ENCODE measurements at regions not wholly inside any gene's neighbourhood (a gene's known extent, or its start where the extent isn't known, plus 50 kb on each side); places are given as distances from the start of the nearest gene placed in this dataset.

GRCh38 chr6:130575971-130576370 lies 210.2 kb downstream of the TMEM200A start:
- Histone ChIP-seq H3K27me3 (ENCODE audit: control insufficient read depth, insufficient read depth, low read length) (no peaks in the 10 kb centered on the region), H3K4me3 (ENCODE audit: low read depth, low read length) (no peak overlapping the region), H3K36me3 (ENCODE audit: control insufficient read depth, insufficient read depth, low read length) (no peaks in the 10 kb centered on the region)
- TF ChIP-seq, protein P1, sequence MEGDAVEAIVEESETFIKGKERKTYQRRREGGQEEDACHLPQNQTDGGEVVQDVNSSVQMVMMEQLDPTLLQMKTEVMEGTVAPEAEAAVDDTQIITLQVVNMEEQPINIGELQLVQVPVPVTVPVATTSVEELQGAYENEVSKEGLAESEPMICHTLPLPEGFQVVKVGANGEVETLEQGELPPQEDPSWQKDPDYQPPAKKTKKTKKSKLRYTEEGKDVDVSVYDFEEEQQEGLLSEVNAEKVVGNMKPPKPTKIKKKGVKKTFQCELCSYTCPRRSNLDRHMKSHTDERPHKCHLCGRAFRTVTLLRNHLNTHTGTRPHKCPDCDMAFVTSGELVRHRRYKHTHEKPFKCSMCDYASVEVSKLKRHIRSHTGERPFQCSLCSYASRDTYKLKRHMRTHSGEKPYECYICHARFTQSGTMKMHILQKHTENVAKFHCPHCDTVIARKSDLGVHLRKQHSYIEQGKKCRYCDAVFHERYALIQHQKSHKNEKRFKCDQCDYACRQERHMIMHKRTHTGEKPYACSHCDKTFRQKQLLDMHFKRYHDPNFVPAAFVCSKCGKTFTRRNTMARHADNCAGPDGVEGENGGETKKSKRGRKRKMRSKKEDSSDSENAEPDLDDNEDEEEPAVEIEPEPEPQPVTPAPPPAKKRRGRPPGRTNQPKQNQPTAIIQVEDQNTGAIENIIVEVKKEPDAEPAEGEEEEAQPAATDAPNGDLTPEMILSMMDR (IDR thresholded peaks at IDR 0.05; ENCODE audit: insufficient read depth, low read depth, low read length) = no peak
- CTCF ChIA-PET = interaction anchor here (0.6 kb wide), 1 partner anchor 145 kb away, joined by 3 read pairs; no protein-coding TSS in a partner anchor
- POLR2A ChIA-PET = no interaction called here
- no peak for DNase-seq (ENCODE audit: low read depth)

- POLR2A ChIA-PET = no interaction called here
- DNase-seq (ENCODE audit: low read depth) = no peak
- no peaks in the 10 kb centered on the region for H3K36me3 ChIP-seq (ENCODE audit: control insufficient read depth, insufficient read depth, low read length)
- H3K4me3 ChIP-seq (ENCODE audit: low read depth, low read length) = no peak overlapping the region
- H3K27me3 ChIP-seq (ENCODE audit: control insufficient read depth, insufficient read depth, low read length) = no peaks in the 10 kb centered on the region
- CTCF ChIA-PET = interaction anchor here (0.6 kb wide), 1 partner anchor 249 kb away, joined by 4 read pairs; no protein-coding TSS in a partner anchor
- TF ChIP-seq, protein P1 (IDR thresholded peaks at IDR 0.05; ENCODE audit: insufficient read depth, low read depth, low read length) = no peak
These were observed 211.5 kb downstream of the TMEM200A start for GRCh38 chr6:130577178-130577919.

DNA sequence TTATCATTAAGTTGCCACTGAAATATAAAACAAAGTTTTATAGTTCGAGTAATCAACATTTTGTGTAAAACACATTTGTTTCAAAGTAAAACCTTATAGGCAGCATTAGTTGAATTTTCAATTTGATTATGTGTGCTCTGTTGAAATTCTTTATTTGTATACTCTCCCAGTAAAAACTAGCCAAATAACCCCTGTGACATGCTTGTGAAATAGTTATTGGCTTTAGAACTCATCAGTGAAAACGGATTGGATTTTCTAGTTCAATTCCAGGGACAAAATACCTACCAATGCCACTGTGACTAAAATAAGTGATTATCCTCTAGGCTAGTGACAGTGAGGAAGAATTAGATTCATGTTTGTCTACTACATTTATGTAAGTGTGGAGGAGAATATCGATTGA lies 212.9 kb downstream of the TMEM200A start:
- H3K4me3 ChIP-seq (ENCODE audit: low read depth, low read length) = no peak overlapping the region
- ChIA-PET POLR2A (no interaction called here), CTCF (no interaction called here)
- TF ChIP-seq, protein P1 (IDR thresholded peaks at IDR 0.05; ENCODE audit: insufficient read depth, low read depth, low read length) = no peak
- H3K36me3 ChIP-seq (ENCODE audit: control insufficient read depth, insufficient read depth, low read length) = no peaks in the 10 kb centered on the region
- no peak for DNase-seq (ENCODE audit: low read depth)
- H3K27me3 ChIP-seq (ENCODE audit: control insufficient read depth, insufficient read depth, low read length) = no peaks in the 10 kb centered on the region

GRCh38 chr6:130583268-130583667 lies 217.5 kb downstream of the TMEM200A start:
- no peaks in the 10 kb centered on the region for H3K36me3 ChIP-seq (ENCODE audit: control insufficient read depth, insufficient read depth, low read length)
- no peak overlapping the region for H3K4me3 ChIP-seq (ENCODE audit: low read depth, low read length)
- ChIA-PET CTCF (interaction anchor here (0.8 kb wide), 1 partner anchor 100 kb away, joined by 3 read pairs; no protein-coding TSS in a partner anchor), POLR2A (no interaction called here)
- DNase-seq (ENCODE audit: low read depth) = no peak
- TF ChIP-seq, protein P1 (IDR thresholded peaks at IDR 0.05; ENCODE audit: insufficient read depth, low read depth, low read length) = no peak
- no peaks in the 10 kb centered on the region for H3K27me3 ChIP-seq (ENCODE audit: control insufficient read depth, insufficient read depth, low read length)

DNA sequence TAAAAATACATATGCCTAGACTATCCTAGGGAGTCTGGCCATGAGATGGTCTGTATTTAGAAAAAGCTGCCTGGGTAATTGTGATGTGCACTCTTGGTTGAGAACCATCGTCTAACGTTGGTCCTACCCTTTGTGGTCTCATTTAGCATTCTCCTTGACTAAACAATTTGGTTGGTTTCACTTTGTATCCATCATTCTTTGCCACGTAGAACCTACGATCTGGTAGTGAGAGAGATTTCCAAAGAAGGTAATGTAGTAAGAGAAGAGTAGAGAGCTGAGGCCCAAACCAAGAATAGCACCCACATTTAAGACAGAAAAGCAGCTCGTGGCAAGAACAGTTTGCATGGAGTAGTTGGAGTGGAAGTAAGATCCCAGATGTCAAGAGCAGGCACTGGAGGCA lies 219.8 kb downstream of the TMEM200A start:
- ChIA-PET CTCF (no interaction called here), POLR2A (no interaction called here)
- DNase-seq (ENCODE audit: low read depth) = no peak
- Histone ChIP-seq H3K4me3 (ENCODE audit: low read depth, low read length) (no peak overlapping the region), H3K36me3 (ENCODE audit: control insufficient read depth, insufficient read depth, low read length) (no peaks in the 10 kb centered on the region), H3K27me3 (ENCODE audit: control insufficient read depth, insufficient read depth, low read length) (no peaks in the 10 kb centered on the region)
- TF ChIP-seq, protein P1 (IDR thresholded peaks at IDR 0.05; ENCODE audit: insufficient read depth, low read depth, low read length) = no peak

All from BJ (cell line).